GM23248 (cell line): ENCODE measurements at regions not wholly inside any gene's neighbourhood (a gene's known extent, or its start where the extent isn't known, plus 50 kb on each side); places are given as distances from the start of the nearest gene placed in this dataset.

ENCODE experiments used
- DNase-seq: peaks from one replicate; pipeline ENCODE4 v3.0.0-alpha.2; 2015
- H2AFZ ChIP-seq: fragments of 200-600 bp; sonication (generic); 2 replicates; pipeline ENCODE4 v1.6.1; 2016; ENCODE audit warnings: antibody characterized with exemption
- H3F3A ChIP-seq: fragments of 200-600 bp; sonication (generic); 2 replicates; pipeline ENCODE4 v1.6.1; 2016; ENCODE audit warnings: mild to moderate bottlenecking, antibody characterized with exemption, mixed run types; ENCODE audit not compliant: insufficient read depth
- H3K27ac ChIP-seq: fragments of 200-600 bp; sonication (generic); 2 replicates; pipeline ENCODE4 v1.5.1; 2016; ENCODE audit warnings: mild to moderate bottlenecking
- H3K27me3 ChIP-seq: fragments of 200-600 bp; sonication (generic); replicated peaks from 2 replicates; pipeline ENCODE4 v1.6.1; 2016; ENCODE audit warnings: mild to moderate bottlenecking; ENCODE audit not compliant: insufficient read depth
- H3K36me3 ChIP-seq: fragments of 200-600 bp; sonication (generic); 2 replicates; pipeline ENCODE4 v1.6.1; 2016; ENCODE audit warnings: low read depth, mild to moderate bottlenecking
- H3K4me1 ChIP-seq: fragments of 200-600 bp; sonication (generic); 2 replicates; pipeline ENCODE4 v1.6.1; 2016; ENCODE audit warnings: mild to moderate bottlenecking; ENCODE audit not compliant: insufficient read depth
- H3K4me2 ChIP-seq: fragments of 200-600 bp; sonication (generic); one replicate; pipeline ENCODE4 v1.6.1; 2016; ENCODE audit warnings: mild to moderate bottlenecking; ENCODE audit not compliant: unreplicated experiment
- H3K4me3 ChIP-seq: fragments of 200-600 bp; sonication (generic); 2 replicates; pipeline ENCODE4 v1.5.1; 2016; ENCODE audit warnings: mild to moderate bottlenecking
- H3K79me2 ChIP-seq: fragments of 200-600 bp; sonication (generic); 2 replicates; pipeline ENCODE4 v1.6.1; 2016; ENCODE audit warnings: mild to moderate bottlenecking; ENCODE audit not compliant: insufficient read depth
- H3K9ac ChIP-seq: fragments of 200-600 bp; sonication (generic); 2 replicates; pipeline ENCODE4 v1.6.1; 2016; ENCODE audit warnings: mild to moderate bottlenecking
- H3K9me2 ChIP-seq: fragments of 200-600 bp; sonication (generic); 2 replicates; pipeline ENCODE4 v1.6.1; 2016; ENCODE audit warnings: mixed run types, mild to moderate bottlenecking, moderate library complexity; ENCODE audit not compliant: insufficient read depth
- H3K9me3 ChIP-seq: fragments of 200-600 bp; sonication (generic); one replicate; pipeline ENCODE4 v1.6.1; 2017; ENCODE audit warnings: low read depth
- H4K20me1 ChIP-seq: fragments of 200-600 bp; sonication (generic); 2 replicates; pipeline ENCODE4 v1.6.0; 2016; ENCODE audit not compliant: insufficient read depth
- EZH2 ChIP-seq: fragments of 200-600 bp; sonication (generic); IDR thresholded peaks from 2 replicates; pipeline ENCODE4 v1.6.1; 2018; ENCODE audit warnings: antibody characterized with exemption, mild to moderate bottlenecking; ENCODE audit not compliant: insufficient read depth, poor library complexity, severe bottlenecking
- EZH2phosphoT487 ChIP-seq: fragments of 200-600 bp; sonication (generic); IDR thresholded peaks from 2 replicates; pipeline ENCODE4 v1.6.1; 2018; ENCODE audit warnings: antibody characterized with exemption, moderate library complexity, mild to moderate bottlenecking, low read depth; ENCODE audit not compliant: insufficient read depth
- WGBS, 2 experiments: methylation state at CpG; one replicate each; pipeline ENCODE4 v1.1.6; 2015 to 2017; ENCODE audit warnings: low lambda C conversion rate in 2 of 2, low coverage in 1 of 2; ENCODE audit errors: missing lambda C conversion rate in 2 of 2; 5-methylcytosine and 5-hydroxymethylcytosine counted together
- in situ Hi-C: fragments of 300-500 bp; cut with MboI; formaldehyde crosslinking; loops from 2 replicates; pipeline ENCODE4 v1.15.0; 2020

- no peak overlapping the region for H3K9ac ChIP-seq
- no peaks in the 10 kb centered on the region for H4K20me1 ChIP-seq
- no peak for DNase-seq
- in situ Hi-C loops: no loop called here
- H3K36me3 ChIP-seq: no peaks in the 10 kb centered on the region
- no peaks in the 10 kb centered on the region for H3K79me2 ChIP-seq
- no peak overlapping the region for H3K4me2 ChIP-seq
- no peaks in the 10 kb centered on the region for H3F3A ChIP-seq
- H3K9me3 ChIP-seq: no peaks in the 10 kb centered on the region
- H3K27me3 ChIP-seq: peaks cover 59% of the 10 kb centered on the region
- no peak overlapping the region for H3K4me3 ChIP-seq
- H2AFZ ChIP-seq: no peak overlapping the region
- TF ChIP-seq EZH2phosphoT487: no peak
- TF ChIP-seq EZH2: no peak
- WGBS, 2 experiments: 66 to 70% methylated on average over 5 of the region's 5 CpGs
- H3K9me2 ChIP-seq: no peaks in the 10 kb centered on the region
- no peak overlapping the region for H3K27ac ChIP-seq
- no peaks in the 10 kb centered on the region for H3K4me1 ChIP-seq
Measured at GRCh38 chr18:75563150-75563549, 135.6 kb upstream of the SMIM21 start.

- 25 to 38% methylated on average over 5 of the region's 5 CpGs for WGBS, 2 experiments
- Histone ChIP-seq H3K9ac (no peak overlapping the region), H2AFZ (no peak overlapping the region), H3F3A (no peaks in the 10 kb centered on the region), H4K20me1 (no peaks in the 10 kb centered on the region), H3K4me2 (no peak overlapping the region), H3K36me3 (no peaks in the 10 kb centered on the region), H3K4me3 (no peak overlapping the region), H3K9me3 (no peaks in the 10 kb centered on the region), H3K9me2 (no peaks in the 10 kb centered on the region), H3K79me2 (no peaks in the 10 kb centered on the region), H3K27me3 (peaks cover 63% of the 10 kb centered on the region), H3K27ac (no peak overlapping the region), H3K4me1 (no peaks in the 10 kb centered on the region)
- in situ Hi-C loops: no loop called here
- TF ChIP-seq EZH2 (no peak), EZH2phosphoT487 (no peak)
- no peak for DNase-seq
Measured at GRCh38 chr18:75562216-75562615, 134.7 kb upstream of the SMIM21 start.

- WGBS, 2 experiments: 83 to 96% methylated on average over 1 of the region's 1 CpG
- H3K27ac ChIP-seq: no peak overlapping the region
- no peaks in the 10 kb centered on the region for H3K79me2 ChIP-seq
Measured at GRCh38 chr18:75558790-75559189, 131.3 kb upstream of the SMIM21 start.

GRCh38 chr18:75556841-75557240, 129.3 kb upstream of the SMIM21 start:
- H3K27ac ChIP-seq: no peak overlapping the region
- no peaks in the 10 kb centered on the region for H3K9me2 ChIP-seq
- WGBS, 2 experiments: 31 to 33% methylated on average over 3 of the region's 3 CpGs
- no peak overlapping the region for H3K4me2 ChIP-seq
- DNase-seq: no peak
- no peak overlapping the region for H3K4me3 ChIP-seq
- H3K9me3 ChIP-seq: no peaks in the 10 kb centered on the region
- in situ Hi-C loops: no loop called here
- TF ChIP-seq EZH2 (no peak), EZH2phosphoT487 (no peak)
- peaks cover 46% of the 10 kb centered on the region for H3K27me3 ChIP-seq
- no peaks in the 10 kb centered on the region for H3K36me3 ChIP-seq
- H4K20me1 ChIP-seq: no peaks in the 10 kb centered on the region
- no peak overlapping the region for H2AFZ ChIP-seq
- H3K9ac ChIP-seq: no peak overlapping the region
- no peaks in the 10 kb centered on the region for H3K79me2 ChIP-seq
- H3K4me1 ChIP-seq: no peaks in the 10 kb centered on the region
- no peaks in the 10 kb centered on the region for H3F3A ChIP-seq

More at GRCh38 chr18:75558790-75559189, 131.3 kb upstream of the SMIM21 start:
- no peaks in the 10 kb centered on the region for H3K4me1 ChIP-seq
- TF ChIP-seq EZH2: no peak
- no peak for TF ChIP-seq EZH2phosphoT487
- no peak overlapping the region for H3K4me2 ChIP-seq
- no peaks in the 10 kb centered on the region for H3K9me3 ChIP-seq
- H3K9ac ChIP-seq: no peak overlapping the region
- H3K9me2 ChIP-seq: no peaks in the 10 kb centered on the region
- no peak for DNase-seq
- peaks cover 46% of the 10 kb centered on the region for H3K27me3 ChIP-seq
- no peaks in the 10 kb centered on the region for H3K36me3 ChIP-seq
- H2AFZ ChIP-seq: no peak overlapping the region
- no peaks in the 10 kb centered on the region for H4K20me1 ChIP-seq
- no peak overlapping the region for H3K4me3 ChIP-seq
- in situ Hi-C loops: no loop called here
- no peaks in the 10 kb centered on the region for H3F3A ChIP-seq

GRCh38 chr18:75554644-75555185, 127.2 kb upstream of the SMIM21 start:
- Histone ChIP-seq H3K9ac (no peak overlapping the region), H3K36me3 (no peaks in the 10 kb centered on the region), H3K4me1 (no peaks in the 10 kb centered on the region), H3K4me3 (no peak overlapping the region), H3K27ac (no peak overlapping the region), H3F3A (no peaks in the 10 kb centered on the region), H3K27me3 (peaks cover 55% of the 10 kb centered on the region), H4K20me1 (no peaks in the 10 kb centered on the region), H3K9me2 (no peaks in the 10 kb centered on the region), H3K79me2 (no peaks in the 10 kb centered on the region), H3K4me2 (no peak overlapping the region), H2AFZ (no peak overlapping the region), H3K9me3 (no peaks in the 10 kb centered on the region)
- in situ Hi-C loops: no loop called here
- DNase-seq: no peak
- TF ChIP-seq EZH2phosphoT487: no peak
- TF ChIP-seq EZH2: no peak
- WGBS, 2 experiments: 40 to 51% methylated on average over 2 of the region's 2 CpGs
